ENCODE measurements at regions not wholly inside any gene's neighbourhood (a gene's known extent, or its start where the extent isn't known, plus 50 kb on each side); places are given as distances from the start of the nearest gene placed in this dataset.

DNA sequence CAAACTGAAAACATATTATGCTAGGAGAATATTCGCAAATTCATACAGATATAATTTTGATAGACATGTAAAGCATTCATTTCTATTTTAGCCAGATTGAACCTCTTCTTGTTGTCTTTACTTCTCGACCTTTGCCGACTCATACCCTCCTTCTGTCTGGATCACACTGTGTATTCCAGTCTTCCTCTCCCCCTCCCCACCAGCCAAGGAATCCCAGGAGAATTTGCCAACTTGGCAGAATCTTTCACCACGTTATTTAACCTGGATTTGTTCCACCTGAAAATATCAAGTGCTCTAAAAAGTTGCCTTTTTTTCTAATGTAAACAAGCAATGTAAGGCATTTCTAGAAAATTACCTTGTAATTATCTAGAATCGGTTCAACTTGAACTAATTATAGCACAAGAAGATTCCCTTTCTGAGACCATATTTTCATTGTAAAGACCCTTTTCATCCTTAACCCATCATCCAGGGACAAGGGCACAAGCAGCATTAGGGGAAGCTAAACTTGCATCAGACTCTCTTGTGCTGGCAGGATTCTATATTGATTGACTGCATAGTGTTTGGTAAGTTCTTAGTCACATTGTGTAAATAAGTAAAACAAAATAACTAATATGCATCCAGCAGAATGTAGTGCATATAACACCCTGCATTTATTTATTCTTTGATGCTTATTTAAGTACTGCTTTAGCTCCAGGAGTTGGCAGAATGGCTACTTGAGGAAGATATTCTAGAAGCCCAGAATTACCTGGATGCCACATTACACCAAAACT is 1328.7 kb upstream of the NXPH2 start:
- intact Hi-C loops (cut with micrococcal nuclease) (no loop called here), in situ Hi-C loops (cut with MboI) (no loop called here)
- BruUV-seq (replicated peaks) = no TSS peak
- ChIA-PET CTCF (ENCODE audit: low intra/inter-chr PET ratio) (no interaction called here), POLR2A (no interaction called here)
- FAIRE-seq (no peak), ATAC-seq (no peak), DNase-seq (ENCODE audit: extremely low read depth in 1 of 4, low spot score in 3 of 4) (no peak)
- H3K27ac ChIP-seq (ENCODE audit: extremely low read depth, low read depth, low read length) = no peak overlapping the region
- H3K4me2 ChIP-seq (ENCODE audit: insufficient read depth, low read length) = no peak overlapping the region
- no peaks in the 10 kb centered on the region for H4K20me1 ChIP-seq (replicated peaks; ENCODE audit: control insufficient read depth, insufficient read depth, low read length)
- WGBS (ENCODE audit: insufficient coverage, low coverage, missing lambda C conversion rate) = 0% methylated on average over 5 of the region's 5 CpGs
- H2AFZ ChIP-seq (ENCODE audit: low read depth, low read length) = no peak overlapping the region
- H3K36me3 ChIP-seq (ENCODE audit: control insufficient read depth, insufficient read depth, low read length) = no peaks in the 10 kb centered on the region
- H3K9ac ChIP-seq (ENCODE audit: insufficient read depth in 1 of 2, low read depth in 2 of 2, low read length in 2 of 2) = no peak overlapping the region
- H3K9me3 ChIP-seq (replicated peaks; ENCODE audit: control insufficient read depth, insufficient read depth, low read depth, low read length) = no peaks in the 10 kb centered on the region
- no peaks in the 10 kb centered on the region for H3K9me1 ChIP-seq (ENCODE audit: control insufficient read depth, insufficient read depth, low read length)
- H3K4me3 ChIP-seq = no peak overlapping the region
- H3K79me2 ChIP-seq (ENCODE audit: control insufficient read depth, insufficient read depth, low read length) = no peaks in the 10 kb centered on the region
- H3K4me1 ChIP-seq (replicated peaks in 1 of 2; ENCODE audit: control insufficient read depth in 2 of 2, insufficient read depth in 2 of 2, low read length in 2 of 2) = no peaks in the 10 kb centered on the region
- TF ChIP-seq RBM39 (optimal IDR thresholded peaks at IDR 0.05; ENCODE audit: low read depth, low read length) (no peak), NFE2 (IDR thresholded peaks at IDR 0.05; ENCODE audit: low read depth) (no peak), LEF1 (IDR thresholded peaks at IDR 0.05) (no peak), MIER1 (IDR thresholded peaks at IDR 0.05; ENCODE audit: low read depth) (no peak)
- no peaks in the 10 kb centered on the region for H3K27me3 ChIP-seq (ENCODE audit: control insufficient read depth in 2 of 2, insufficient read depth in 2 of 2, low read length in 2 of 2)

GRCh38 chr2:140091926-140092325 is 1311.7 kb upstream of the NXPH2 start:
- POLR2A ChIA-PET = no interaction called here
- CTCF ChIA-PET (ENCODE audit: low intra/inter-chr PET ratio) = no interaction called here
- DNase-seq (ENCODE audit: extremely low read depth in 1 of 4, low spot score in 3 of 4) = no peak
- no TSS peak for BruUV-seq (replicated peaks)
- H3K36me3 ChIP-seq (ENCODE audit: control insufficient read depth, insufficient read depth, low read length) = no peaks in the 10 kb centered on the region
- TF ChIP-seq DNMT1 (IDR thresholded peaks at IDR 0.05) = no peak
- TF ChIP-seq ZNF830 (CRISPR knock-in tag; IDR thresholded peaks at IDR 0.05) = no peak
- no peak for TF ChIP-seq KAT2B (IDR thresholded peaks at IDR 0.05; ENCODE audit: low read depth, low read length)
- no peak for TF ChIP-seq POLR2A (conservative IDR thresholded peaks at IDR 0.05)
- TF ChIP-seq, protein P1, sequence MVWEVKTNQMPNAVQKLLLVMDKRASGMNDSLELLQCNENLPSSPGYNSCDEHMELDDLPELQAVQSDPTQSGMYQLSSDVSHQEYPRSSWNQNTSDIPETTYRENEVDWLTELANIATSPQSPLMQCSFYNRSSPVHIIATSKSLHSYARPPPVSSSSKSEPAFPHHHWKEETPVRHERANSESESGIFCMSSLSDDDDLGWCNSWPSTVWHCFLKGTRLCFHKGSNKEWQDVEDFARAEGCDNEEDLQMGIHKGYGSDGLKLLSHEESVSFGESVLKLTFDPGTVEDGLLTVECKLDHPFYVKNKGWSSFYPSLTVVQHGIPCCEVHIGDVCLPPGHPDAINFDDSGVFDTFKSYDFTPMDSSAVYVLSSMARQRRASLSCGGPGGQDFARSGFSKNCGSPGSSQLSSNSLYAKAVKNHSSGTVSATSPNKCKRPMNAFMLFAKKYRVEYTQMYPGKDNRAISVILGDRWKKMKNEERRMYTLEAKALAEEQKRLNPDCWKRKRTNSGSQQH (CRISPR knock-in tag; IDR thresholded peaks at IDR 0.05) = no peak
- TF ChIP-seq, protein P2, sequence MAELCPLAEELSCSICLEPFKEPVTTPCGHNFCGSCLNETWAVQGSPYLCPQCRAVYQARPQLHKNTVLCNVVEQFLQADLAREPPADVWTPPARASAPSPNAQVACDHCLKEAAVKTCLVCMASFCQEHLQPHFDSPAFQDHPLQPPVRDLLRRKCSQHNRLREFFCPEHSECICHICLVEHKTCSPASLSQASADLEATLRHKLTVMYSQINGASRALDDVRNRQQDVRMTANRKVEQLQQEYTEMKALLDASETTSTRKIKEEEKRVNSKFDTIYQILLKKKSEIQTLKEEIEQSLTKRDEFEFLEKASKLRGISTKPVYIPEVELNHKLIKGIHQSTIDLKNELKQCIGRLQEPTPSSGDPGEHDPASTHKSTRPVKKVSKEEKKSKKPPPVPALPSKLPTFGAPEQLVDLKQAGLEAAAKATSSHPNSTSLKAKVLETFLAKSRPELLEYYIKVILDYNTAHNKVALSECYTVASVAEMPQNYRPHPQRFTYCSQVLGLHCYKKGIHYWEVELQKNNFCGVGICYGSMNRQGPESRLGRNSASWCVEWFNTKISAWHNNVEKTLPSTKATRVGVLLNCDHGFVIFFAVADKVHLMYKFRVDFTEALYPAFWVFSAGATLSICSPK (IDR thresholded peaks at IDR 0.05; ENCODE audit: borderline replicate concordance) = no peak
- intact Hi-C loops (cut with micrococcal nuclease) = loop anchor here (1.0 kb wide), 1 partner anchor 13 kb away; no protein-coding TSS in a partner anchor
- no peak overlapping the region for H3K4me3 ChIP-seq
- no peak for ATAC-seq
- no peak overlapping the region for H3K9ac ChIP-seq (ENCODE audit: insufficient read depth in 1 of 2, low read depth in 2 of 2, low read length in 2 of 2)
- H3K9me1 ChIP-seq (ENCODE audit: control insufficient read depth, insufficient read depth, low read length) = no peaks in the 10 kb centered on the region
- no peak overlapping the region for H3K4me2 ChIP-seq (ENCODE audit: insufficient read depth, low read length)
- no peaks in the 10 kb centered on the region for H3K9me3 ChIP-seq (replicated peaks; ENCODE audit: control insufficient read depth, insufficient read depth, low read depth, low read length)
- in situ Hi-C loops (cut with MboI) = no loop called here
- H3K27ac ChIP-seq (ENCODE audit: extremely low read depth, low read depth, low read length) = no peak overlapping the region
- WGBS (ENCODE audit: insufficient coverage, low coverage, missing lambda C conversion rate) = 0% methylated on average over 1 of the region's 1 CpG
- FAIRE-seq = no peak
- no peaks in the 10 kb centered on the region for H3K4me1 ChIP-seq (replicated peaks in 1 of 2; ENCODE audit: control insufficient read depth in 2 of 2, insufficient read depth in 2 of 2, low read length in 2 of 2)
- H3K27me3 ChIP-seq (ENCODE audit: control insufficient read depth in 2 of 2, insufficient read depth in 2 of 2, low read length in 2 of 2) = no peaks in the 10 kb centered on the region
- no peaks in the 10 kb centered on the region for H4K20me1 ChIP-seq (replicated peaks; ENCODE audit: control insufficient read depth, insufficient read depth, low read length)
- no peak overlapping the region for H2AFZ ChIP-seq (ENCODE audit: low read depth, low read length)
- H3K79me2 ChIP-seq (ENCODE audit: control insufficient read depth, insufficient read depth, low read length) = no peaks in the 10 kb centered on the region
